ENCODE measurements at regions not wholly inside any gene's neighbourhood (a gene's known extent, or its start where the extent isn't known, plus 50 kb on each side); places are given as distances from the start of the nearest gene placed in this dataset.

DNA sequence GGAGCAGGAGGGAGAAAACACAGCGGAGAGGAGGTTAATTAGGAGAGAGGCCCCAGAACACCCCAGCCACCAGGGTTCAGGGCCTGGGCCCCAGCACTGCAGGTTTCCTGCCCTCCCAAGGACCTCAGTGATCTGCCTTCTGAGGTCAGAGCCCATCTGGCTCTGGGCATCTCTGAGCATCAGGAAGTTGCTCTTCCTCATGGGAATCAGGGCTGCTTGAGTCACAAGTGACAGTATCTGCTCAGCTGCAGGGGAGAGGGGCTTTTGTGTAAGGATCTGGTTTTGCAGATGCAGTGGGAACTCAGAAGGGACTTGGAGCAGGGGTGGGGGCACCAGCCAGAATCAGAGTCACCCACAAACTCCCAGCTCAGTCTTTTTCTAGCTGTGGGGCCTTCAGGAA is 472.1 kb downstream of the PTPRU start:
- Histone ChIP-seq H3K27me3 (ENCODE audit: control insufficient read depth in 1 of 2, insufficient read depth in 2 of 2, low read length in 2 of 2) (no peaks in the 10 kb centered on the region), H3K27ac (ENCODE audit: low read depth in 2 of 2, low read length in 1 of 2) (no peak overlapping the region), H3K36me3 (ENCODE audit: control insufficient read depth in 2 of 2, insufficient read depth in 2 of 2, low read length in 1 of 2) (no peaks in the 10 kb centered on the region), H3K4me3 (ENCODE audit: low read depth in 1 of 2, low read length in 2 of 2) (no peak overlapping the region), H3K4me1 (ENCODE audit: control insufficient read depth in 2 of 2, insufficient read depth in 2 of 2, low read length in 1 of 2) (peaks cover 0 to 8% of the 10 kb centered on the region in 2 donors), H3K9me3 (ENCODE audit: control insufficient read depth in 2 of 2, insufficient read depth in 1 of 2, low read depth in 1 of 2, low read length in 1 of 2) (no peaks in the 10 kb centered on the region)
- 100% methylated on average over 1 of the region's 1 CpG for WGBS, 2 donors

- Histone ChIP-seq H3K9me3 (ENCODE audit: control insufficient read depth in 2 of 2, insufficient read depth in 1 of 2, low read depth in 1 of 2, low read length in 1 of 2) (no peaks in the 10 kb centered on the region), H3K36me3 (ENCODE audit: control insufficient read depth in 2 of 2, insufficient read depth in 2 of 2, low read length in 1 of 2) (no peaks in the 10 kb centered on the region), H3K4me3 (ENCODE audit: low read depth in 1 of 2, low read length in 2 of 2) (no peak overlapping the region), H3K4me1 (ENCODE audit: control insufficient read depth in 2 of 2, insufficient read depth in 2 of 2, low read length in 1 of 2) (peaks cover 0 to 8% of the 10 kb centered on the region in 2 donors), H3K27ac (ENCODE audit: low read depth in 2 of 2, low read length in 1 of 2) (no peak overlapping the region), H3K27me3 (ENCODE audit: control insufficient read depth in 1 of 2, insufficient read depth in 2 of 2, low read length in 2 of 2) (no peaks in the 10 kb centered on the region)
- WGBS, 2 donors, result 88% methylated on average over 8 to 9 of the region's 9 CpGs
Observed at GRCh38 chr1:29707796-29708195, 471.5 kb downstream of the PTPRU start.

GRCh38 chr1:29706936-29707335 is 470.6 kb downstream of the PTPRU start:
- no peak overlapping the region for H3K4me3 ChIP-seq (ENCODE audit: low read depth in 1 of 2, low read length in 2 of 2)
- H3K9me3 ChIP-seq (ENCODE audit: control insufficient read depth in 2 of 2, insufficient read depth in 1 of 2, low read depth in 1 of 2, low read length in 1 of 2), result no peaks in the 10 kb centered on the region
- no peaks in the 10 kb centered on the region for H3K27me3 ChIP-seq (ENCODE audit: control insufficient read depth in 1 of 2, insufficient read depth in 2 of 2, low read length in 2 of 2)
- H3K27ac ChIP-seq (ENCODE audit: low read depth in 2 of 2, low read length in 1 of 2), result no peak overlapping the region
- peaks cover 0 to 7% of the 10 kb centered on the region in 2 donors for H3K4me1 ChIP-seq (ENCODE audit: control insufficient read depth in 2 of 2, insufficient read depth in 2 of 2, low read length in 1 of 2)
- WGBS, 2 donors, result 3 to 4% methylated on average over 18 to 28 of the region's 28 CpGs
- H3K36me3 ChIP-seq (ENCODE audit: control insufficient read depth in 2 of 2, insufficient read depth in 2 of 2, low read length in 1 of 2), result no peaks in the 10 kb centered on the region

DNA sequence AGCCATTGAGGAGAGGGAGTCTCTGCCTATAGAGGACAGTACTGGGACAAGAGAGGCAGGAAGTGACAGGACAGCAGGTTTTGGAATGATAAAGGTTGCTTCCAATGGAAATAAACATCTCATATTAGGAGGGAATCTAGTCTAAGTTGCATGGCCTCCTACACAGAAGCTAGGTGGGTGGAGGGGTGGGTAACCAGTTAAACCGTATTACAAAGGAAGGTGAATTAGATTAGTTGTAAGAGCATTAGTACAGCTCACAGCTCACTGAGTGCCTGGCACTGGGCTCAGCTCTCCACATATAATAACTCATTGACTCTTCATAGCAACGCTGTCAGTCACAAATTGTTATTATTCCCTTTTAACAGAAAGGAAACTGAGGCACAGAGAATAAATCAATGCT is 468.1 kb downstream of the PTPRU start:
- Histone ChIP-seq H3K27me3 (ENCODE audit: control insufficient read depth in 1 of 2, insufficient read depth in 2 of 2, low read length in 2 of 2) (no peaks in the 10 kb centered on the region), H3K9me3 (ENCODE audit: control insufficient read depth in 2 of 2, insufficient read depth in 1 of 2, low read depth in 1 of 2, low read length in 1 of 2) (no peaks in the 10 kb centered on the region), H3K4me1 (ENCODE audit: control insufficient read depth in 2 of 2, insufficient read depth in 2 of 2, low read length in 1 of 2) (no peaks in the 10 kb centered on the region), H3K36me3 (ENCODE audit: control insufficient read depth in 2 of 2, insufficient read depth in 2 of 2, low read length in 1 of 2) (no peaks in the 10 kb centered on the region), H3K27ac (ENCODE audit: low read depth in 2 of 2, low read length in 1 of 2) (no peak overlapping the region), H3K4me3 (ENCODE audit: low read depth in 1 of 2, low read length in 2 of 2) (no peak overlapping the region)
- WGBS, 2 donors, result 48 to 57% methylated on average over 2 of the region's 2 CpGs

GRCh38 chr1:29703596-29704370 is 467.5 kb downstream of the PTPRU start:
- H3K27ac ChIP-seq (ENCODE audit: low read depth in 2 of 2, low read length in 1 of 2), result no peak overlapping the region
- H3K4me1 ChIP-seq (ENCODE audit: control insufficient read depth in 2 of 2, insufficient read depth in 2 of 2, low read length in 1 of 2), result no peaks in the 10 kb centered on the region
- H3K9me3 ChIP-seq (ENCODE audit: control insufficient read depth in 2 of 2, insufficient read depth in 1 of 2, low read depth in 1 of 2, low read length in 1 of 2), result no peaks in the 10 kb centered on the region
- H3K36me3 ChIP-seq (ENCODE audit: control insufficient read depth in 2 of 2, insufficient read depth in 2 of 2, low read length in 1 of 2), result no peaks in the 10 kb centered on the region
- H3K27me3 ChIP-seq (ENCODE audit: control insufficient read depth in 1 of 2, insufficient read depth in 2 of 2, low read length in 2 of 2), result no peaks in the 10 kb centered on the region
- WGBS, 2 donors, result 13 to 21% methylated on average over 8 of the region's 8 CpGs
- no peak overlapping the region for H3K4me3 ChIP-seq (ENCODE audit: low read depth in 1 of 2, low read length in 2 of 2)

DNA sequence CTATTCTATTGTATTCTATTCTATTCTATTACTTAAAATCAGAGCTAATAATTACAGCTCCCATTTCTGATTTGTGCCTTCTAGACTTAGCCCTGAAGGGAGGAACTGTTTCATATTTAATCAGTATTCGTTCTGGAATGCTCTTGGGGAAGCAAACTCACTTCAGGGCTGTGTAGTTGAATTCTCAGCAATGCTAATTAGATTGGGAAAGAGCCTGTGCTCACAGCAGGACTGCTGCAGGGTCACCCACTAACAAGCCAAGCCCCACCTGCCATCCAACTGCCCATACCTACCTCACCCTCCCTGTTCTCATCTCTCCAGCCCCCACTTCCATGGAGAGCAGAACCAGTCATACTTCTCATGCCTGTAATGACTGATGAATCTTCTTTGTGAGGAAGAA is 464.2 kb downstream of the PTPRU start:
- WGBS, 2 donors, result 36 to 38% methylated on average over 1 of the region's 1 CpG
- Histone ChIP-seq H3K27me3 (ENCODE audit: control insufficient read depth in 1 of 2, insufficient read depth in 2 of 2, low read length in 2 of 2) (no peaks in the 10 kb centered on the region), H3K27ac (ENCODE audit: low read depth in 2 of 2, low read length in 1 of 2) (no peak overlapping the region), H3K9me3 (ENCODE audit: control insufficient read depth in 2 of 2, insufficient read depth in 1 of 2, low read depth in 1 of 2, low read length in 1 of 2) (no peaks in the 10 kb centered on the region), H3K36me3 (ENCODE audit: control insufficient read depth in 2 of 2, insufficient read depth in 2 of 2, low read length in 1 of 2) (no peaks in the 10 kb centered on the region), H3K4me3 (ENCODE audit: low read depth in 1 of 2, low read length in 2 of 2) (no peak overlapping the region), H3K4me1 (ENCODE audit: control insufficient read depth in 2 of 2, insufficient read depth in 2 of 2, low read length in 1 of 2) (no peaks in the 10 kb centered on the region)

GRCh38 chr1:29698626-29699025 is 462.3 kb downstream of the PTPRU start:
- WGBS, 2 donors, result 83 to 89% methylated on average over 11 to 12 of the region's 12 CpGs

DNA sequence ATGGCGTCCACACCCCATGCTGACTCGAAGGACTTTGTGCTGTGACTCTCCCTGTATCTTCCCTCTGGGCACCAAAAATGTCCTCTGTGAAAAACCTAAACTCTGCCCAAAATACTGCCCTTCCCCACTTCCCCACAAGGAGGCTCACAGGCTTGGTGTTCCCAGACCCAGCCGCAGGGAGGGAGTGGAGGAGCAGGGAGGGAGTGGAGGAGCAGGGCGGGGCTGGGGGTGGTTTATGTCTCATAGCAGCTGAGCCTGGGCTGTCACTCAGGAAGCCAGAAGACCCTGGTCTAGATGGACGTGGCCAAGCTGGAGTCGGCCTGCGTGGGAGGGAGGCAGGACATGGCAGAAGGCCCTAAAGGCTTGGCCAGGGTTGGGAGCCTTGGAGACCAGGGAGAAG is 461.7 kb downstream of the PTPRU start:
- H3K36me3 ChIP-seq (ENCODE audit: control insufficient read depth in 2 of 2, insufficient read depth in 2 of 2, low read length in 1 of 2), result no peaks in the 10 kb centered on the region
- H3K27ac ChIP-seq (ENCODE audit: low read depth in 2 of 2, low read length in 1 of 2), result no peak overlapping the region
- 41 to 45% methylated on average over 7 of the region's 7 CpGs for WGBS, 2 donors
- H3K27me3 ChIP-seq (ENCODE audit: control insufficient read depth in 1 of 2, insufficient read depth in 2 of 2, low read length in 2 of 2), result peaks cover 0 to 2% of the 10 kb centered on the region in 2 donors
- no peaks in the 10 kb centered on the region for H3K4me1 ChIP-seq (ENCODE audit: control insufficient read depth in 2 of 2, insufficient read depth in 2 of 2, low read length in 1 of 2)
- H3K4me3 ChIP-seq (ENCODE audit: low read depth in 1 of 2, low read length in 2 of 2), result no peak overlapping the region
- no peaks in the 10 kb centered on the region for H3K9me3 ChIP-seq (ENCODE audit: control insufficient read depth in 2 of 2, insufficient read depth in 1 of 2, low read depth in 1 of 2, low read length in 1 of 2)

More at GRCh38 chr1:29698626-29699025, 462.3 kb downstream of the PTPRU start:
- Histone ChIP-seq H3K9me3 (ENCODE audit: control insufficient read depth in 2 of 2, insufficient read depth in 1 of 2, low read depth in 1 of 2, low read length in 1 of 2) (no peaks in the 10 kb centered on the region), H3K27me3 (ENCODE audit: control insufficient read depth in 1 of 2, insufficient read depth in 2 of 2, low read length in 2 of 2) (peaks cover 0 to 2% of the 10 kb centered on the region in 2 donors), H3K4me3 (ENCODE audit: low read depth in 1 of 2, low read length in 2 of 2) (no peak overlapping the region), H3K27ac (ENCODE audit: low read depth in 2 of 2, low read length in 1 of 2) (no peak overlapping the region), H3K36me3 (ENCODE audit: control insufficient read depth in 2 of 2, insufficient read depth in 2 of 2, low read length in 1 of 2) (no peaks in the 10 kb centered on the region), H3K4me1 (ENCODE audit: control insufficient read depth in 2 of 2, insufficient read depth in 2 of 2, low read length in 1 of 2) (no peaks in the 10 kb centered on the region)

GRCh38 chr1:29697391-29697780 is 461.1 kb downstream of the PTPRU start:
- H3K27ac ChIP-seq (ENCODE audit: low read depth in 2 of 2, low read length in 1 of 2), result no peak overlapping the region
- no peaks in the 10 kb centered on the region for H3K36me3 ChIP-seq (ENCODE audit: control insufficient read depth in 2 of 2, insufficient read depth in 2 of 2, low read length in 1 of 2)
- H3K9me3 ChIP-seq (ENCODE audit: control insufficient read depth in 2 of 2, insufficient read depth in 1 of 2, low read depth in 1 of 2, low read length in 1 of 2), result no peaks in the 10 kb centered on the region
- no peak overlapping the region for H3K4me3 ChIP-seq (ENCODE audit: low read depth in 1 of 2, low read length in 2 of 2)
- 82 to 88% methylated on average over 10 of the region's 10 CpGs for WGBS, 2 donors
- peaks cover 0 to 2% of the 10 kb centered on the region in 2 donors for H3K27me3 ChIP-seq (ENCODE audit: control insufficient read depth in 1 of 2, insufficient read depth in 2 of 2, low read length in 2 of 2)
- H3K4me1 ChIP-seq (ENCODE audit: control insufficient read depth in 2 of 2, insufficient read depth in 2 of 2, low read length in 1 of 2), result no peaks in the 10 kb centered on the region

All from esophagus (tissue), 2 donors.